Ovary (tissue), 7 donors: ENCODE measurements at regions not wholly inside any gene's neighbourhood (a gene's known extent, or its start where the extent isn't known, plus 50 kb on each side); places are given as distances from the start of the nearest gene placed in this dataset.

ENCODE experiments used
- DNase-seq, 5 donors: peaks; one replicate each; pipeline ENCODE4 v3.0.0-alpha.2; 2019 to 2020
- H3K27ac ChIP-seq, 2 donors: fragments of 200-600 bp; one replicate each; pipeline versions ENCODE4 v1.5.1 to v1.8.0; 2019 to 2022
- H3K27me3 ChIP-seq: fragments of 200-600 bp; one replicate; pipeline ENCODE4 v1.8.0; 2022
- H3K36me3 ChIP-seq: fragments of 200-600 bp; sonication (generic); one replicate; pipeline ENCODE4 v1.5.1; 2019
- H3K4me1 ChIP-seq: one replicate; pipeline ENCODE4 v1.8.1; 2013; ENCODE audit warnings: mild to moderate bottlenecking, moderate library complexity; ENCODE audit not compliant: insufficient read depth
- H3K4me3 ChIP-seq: fragments of 200-600 bp; sonication (generic); one replicate; pipeline ENCODE4 v1.5.1; 2017
- H3K9me3 ChIP-seq, 2 donors: fragments of 200-600 bp in 1 of 2; sonication (generic) in 1 of 2; one replicate each; pipeline versions ENCODE4 v1.5.1 to v1.8.1; 2013 to 2019; ENCODE audit warnings: mild to moderate bottlenecking in 1 of 2, moderate library complexity in 1 of 2
- EP300 ChIP-seq: sonication (generic); formaldehyde crosslinking; IDR thresholded peaks from one replicate; pipeline ENCODE4 v1.6.1; 2017; ENCODE audit warnings: antibody characterized with exemption
- POLR2A ChIP-seq: fragments of 450-650 bp; IDR thresholded peaks from one replicate; pipeline ENCODE4 v1.6.1; 2017; ENCODE audit warnings: antibody characterized with exemption, mild to moderate bottlenecking, moderate library complexity
- WGBS, 3 donors: extraction: QIAGEN DNeasy Blood & Tissue Kit in 1 of 3; methylation state at CpG; one replicate each; pipeline versions ENCODE4 v1.1.5 to v1.1.7; 2013 to 2017; 5-methylcytosine and 5-hydroxymethylcytosine counted together
- intact Hi-C, 4 donors: fragments of 100-400 bp; cut with DNase I; formaldehyde crosslinking; loops; one replicate each; pipeline versions ENCODE4 v1.11.0 to v1.15.1; 2022 to 2023
- TF ChIP-seq, protein P1 (sequence below), 3 donors: fragments of 450-650 bp in 2 of 3; fragments of 200-600 bp in 1 of 3; IDR thresholded peaks; one replicate each; pipeline versions ENCODE4 v1.5.1 to v1.8.0; 2016 to 2022; ENCODE audit warnings: antibody characterized with exemption in 3 of 3, mild to moderate bottlenecking in 1 of 3
- donor health status: DM: no; HTN: no; CAD: no; lungs with moderate emphysema.
- donor health status: DM: no; HTN: no; CAD: no.
- donor health status: Bipolar disorder and iron deficiency.
- donor health status: DM: no; HTN: no; CAD: no.
- donor health status: DM: yes; HTN: yes; CAD: no.

DNA sequence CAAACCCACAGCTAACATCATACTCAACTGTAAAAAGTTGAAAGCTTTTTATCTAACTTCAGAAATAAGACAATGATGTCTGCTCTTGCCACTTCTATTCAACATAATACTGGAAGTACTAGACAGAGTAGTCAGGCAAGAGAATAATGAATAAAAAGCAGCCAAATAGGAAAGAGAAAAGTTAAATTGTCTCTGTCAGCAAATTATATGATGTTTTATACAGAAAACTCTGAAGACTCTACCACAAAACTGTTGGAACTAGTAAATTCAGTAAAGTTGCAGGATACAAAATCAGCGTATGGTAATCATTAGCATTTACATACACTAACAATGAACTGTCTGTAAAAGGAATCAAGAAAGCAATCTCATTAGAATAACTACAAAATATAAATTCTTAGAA, 752.9 kb upstream of the CT83 start:
- no peak for DNase-seq
- intact Hi-C loops = no loop called here
- no peaks in the 10 kb centered on the region for H3K4me1 ChIP-seq
- no peak overlapping the region for H3K4me3 ChIP-seq
- no peak overlapping the region for H3K27ac ChIP-seq
- 83 to 85% (median 84%) methylated on average over 1 of the region's 1 CpG for WGBS, 3 donors
- H3K36me3 ChIP-seq = no peaks in the 10 kb centered on the region
- TF ChIP-seq, protein P1, sequence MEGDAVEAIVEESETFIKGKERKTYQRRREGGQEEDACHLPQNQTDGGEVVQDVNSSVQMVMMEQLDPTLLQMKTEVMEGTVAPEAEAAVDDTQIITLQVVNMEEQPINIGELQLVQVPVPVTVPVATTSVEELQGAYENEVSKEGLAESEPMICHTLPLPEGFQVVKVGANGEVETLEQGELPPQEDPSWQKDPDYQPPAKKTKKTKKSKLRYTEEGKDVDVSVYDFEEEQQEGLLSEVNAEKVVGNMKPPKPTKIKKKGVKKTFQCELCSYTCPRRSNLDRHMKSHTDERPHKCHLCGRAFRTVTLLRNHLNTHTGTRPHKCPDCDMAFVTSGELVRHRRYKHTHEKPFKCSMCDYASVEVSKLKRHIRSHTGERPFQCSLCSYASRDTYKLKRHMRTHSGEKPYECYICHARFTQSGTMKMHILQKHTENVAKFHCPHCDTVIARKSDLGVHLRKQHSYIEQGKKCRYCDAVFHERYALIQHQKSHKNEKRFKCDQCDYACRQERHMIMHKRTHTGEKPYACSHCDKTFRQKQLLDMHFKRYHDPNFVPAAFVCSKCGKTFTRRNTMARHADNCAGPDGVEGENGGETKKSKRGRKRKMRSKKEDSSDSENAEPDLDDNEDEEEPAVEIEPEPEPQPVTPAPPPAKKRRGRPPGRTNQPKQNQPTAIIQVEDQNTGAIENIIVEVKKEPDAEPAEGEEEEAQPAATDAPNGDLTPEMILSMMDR (IDR thresholded peaks at IDR 0.05) = no peak
- no peak for TF ChIP-seq POLR2A
- no peak for TF ChIP-seq EP300
- no peaks in the 10 kb centered on the region for H3K27me3 ChIP-seq
- no peaks in the 10 kb centered on the region for H3K9me3 ChIP-seq

DNA sequence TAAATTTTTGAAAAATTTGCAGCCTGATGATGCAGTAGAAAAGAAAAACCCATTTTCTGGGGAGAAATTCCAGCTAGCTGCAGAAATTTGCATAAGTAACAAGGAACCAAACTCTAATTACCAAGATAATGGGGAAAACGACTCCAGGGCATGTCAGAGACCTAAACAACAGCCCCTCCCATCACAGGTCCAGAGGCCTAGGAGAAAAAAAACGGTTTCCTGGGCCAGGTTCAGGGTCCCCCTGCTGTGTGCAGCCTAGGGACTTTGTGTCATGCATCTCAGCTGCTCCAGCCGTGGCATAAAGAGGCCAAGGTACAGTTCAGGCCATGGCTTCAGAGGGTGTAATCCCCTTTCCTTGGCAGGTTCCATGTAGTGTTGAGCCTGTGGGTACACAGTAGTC, 733.7 kb upstream of the CT83 start:
- intact Hi-C loops = no loop called here
- WGBS, 3 donors = 25 to 31% (median 26%) methylated on average over 3 of the region's 3 CpGs
- H3K36me3 ChIP-seq = no peaks in the 10 kb centered on the region
- H3K27me3 ChIP-seq = no peaks in the 10 kb centered on the region
- no peak for DNase-seq
- H3K4me3 ChIP-seq = no peak overlapping the region
- no peaks in the 10 kb centered on the region for H3K9me3 ChIP-seq
- H3K27ac ChIP-seq = no peak overlapping the region
- no peaks in the 10 kb centered on the region for H3K4me1 ChIP-seq
- TF ChIP-seq, protein P1 (IDR thresholded peaks at IDR 0.05) = no peak
- TF ChIP-seq EP300 (no peak), POLR2A (no peak)

DNA sequence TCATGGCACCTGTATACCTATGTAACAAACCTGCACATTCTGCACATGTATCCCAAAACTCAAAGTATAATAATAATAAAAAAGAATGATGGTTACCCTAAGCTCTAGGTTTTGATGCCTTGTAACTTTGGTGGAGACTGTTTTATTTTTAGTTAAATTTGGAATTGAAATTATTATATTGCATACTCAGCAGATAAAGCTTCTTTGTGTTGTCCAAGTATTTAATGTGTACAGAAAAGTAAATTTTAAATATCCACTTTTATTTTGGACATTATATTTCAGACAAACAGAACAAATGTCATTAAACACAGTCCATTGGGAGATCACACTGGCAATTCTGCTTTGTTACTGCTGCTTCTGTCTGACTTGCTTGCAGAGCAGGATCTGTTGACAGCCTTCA, 684.5 kb upstream of the CT83 start:
- Histone ChIP-seq H3K27me3 (no peaks in the 10 kb centered on the region), H3K9me3 (no peaks in the 10 kb centered on the region), H3K36me3 (no peaks in the 10 kb centered on the region), H3K4me3 (no peak overlapping the region), H3K4me1 (no peaks in the 10 kb centered on the region), H3K27ac (no peak overlapping the region)
- TF ChIP-seq POLR2A (no peak), EP300 (no peak)
- TF ChIP-seq, protein P1 (IDR thresholded peaks at IDR 0.05) = no peak
- no peak for DNase-seq
- intact Hi-C loops = no loop called here

DNA sequence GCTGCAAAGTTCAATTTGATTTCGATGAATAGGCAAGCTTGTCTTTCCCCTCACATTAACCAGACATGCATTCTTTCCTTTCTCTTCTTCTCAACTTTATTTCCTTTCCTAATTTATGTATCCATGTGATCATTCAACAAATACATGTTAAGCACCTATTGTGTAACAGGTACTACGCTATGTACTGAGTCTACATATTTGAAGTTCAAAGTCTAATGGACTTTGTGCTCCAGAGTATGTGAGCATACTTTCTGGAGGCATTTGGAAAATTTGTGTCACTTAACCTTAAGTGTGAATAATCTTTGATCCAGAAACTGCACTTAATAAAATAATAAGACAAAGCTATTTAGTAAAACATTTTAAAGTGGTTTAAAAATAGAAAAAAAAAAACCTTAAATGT, 675.3 kb upstream of the CT83 start:
- no peaks in the 10 kb centered on the region for H3K4me1 ChIP-seq
- H3K36me3 ChIP-seq = no peaks in the 10 kb centered on the region
- no peak overlapping the region for H3K27ac ChIP-seq
- intact Hi-C loops = loop anchor here in 1 of 4 donors (5.0 kb wide), 1 partner anchor 1221 kb away; no protein-coding TSS in a partner anchor
- no peak overlapping the region for H3K4me3 ChIP-seq
- H3K27me3 ChIP-seq = no peaks in the 10 kb centered on the region
- H3K9me3 ChIP-seq = no peaks in the 10 kb centered on the region
- DNase-seq = no peak
- 75 to 81% (median 77%) methylated on average over 2 of the region's 2 CpGs for WGBS, 3 donors
- TF ChIP-seq EP300 = no peak
- TF ChIP-seq POLR2A = no peak
- TF ChIP-seq, protein P1 (IDR thresholded peaks at IDR 0.05) = no peak

DNA sequence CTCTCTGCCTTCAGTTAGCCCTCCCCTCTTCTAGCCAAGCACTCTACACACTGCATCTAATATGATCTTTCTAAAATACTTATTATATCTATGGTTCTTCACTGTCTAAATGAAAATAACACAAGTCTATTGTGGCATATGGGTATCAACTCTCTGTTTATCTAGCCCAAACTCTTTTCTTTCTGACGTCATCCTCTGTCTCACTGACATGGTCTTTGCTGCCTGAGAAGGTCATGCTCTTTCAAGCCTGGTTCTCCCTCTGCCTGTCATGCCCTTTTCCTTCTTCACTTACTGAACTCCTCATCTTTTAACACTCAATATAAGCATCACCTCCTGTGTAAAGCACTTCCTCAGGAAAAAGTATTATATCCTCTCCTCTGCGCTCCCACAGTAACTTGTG, 672.2 kb upstream of the CT83 start:
- intact Hi-C loops = loop anchor here in 1 of 4 donors (5.0 kb wide), 1 partner anchor 1218 kb away; no protein-coding TSS in a partner anchor
- H3K27ac ChIP-seq = no peak overlapping the region
- no peak for DNase-seq
- H3K27me3 ChIP-seq = no peaks in the 10 kb centered on the region
- no peak for TF ChIP-seq POLR2A
- TF ChIP-seq, protein P1 (IDR thresholded peaks at IDR 0.05) = no peak
- no peak for TF ChIP-seq EP300
- no peaks in the 10 kb centered on the region for H3K9me3 ChIP-seq
- no peaks in the 10 kb centered on the region for H3K36me3 ChIP-seq
- 45 to 58% (median 54%) methylated on average over 2 of the region's 2 CpGs for WGBS, 3 donors
- no peaks in the 10 kb centered on the region for H3K4me1 ChIP-seq
- H3K4me3 ChIP-seq = no peak overlapping the region
